ENCODE measurements at regions not wholly inside any gene's neighbourhood (a gene's known extent, or its start where the extent isn't known, plus 50 kb on each side); places are given as distances from the start of the nearest gene placed in this dataset.

DNA sequence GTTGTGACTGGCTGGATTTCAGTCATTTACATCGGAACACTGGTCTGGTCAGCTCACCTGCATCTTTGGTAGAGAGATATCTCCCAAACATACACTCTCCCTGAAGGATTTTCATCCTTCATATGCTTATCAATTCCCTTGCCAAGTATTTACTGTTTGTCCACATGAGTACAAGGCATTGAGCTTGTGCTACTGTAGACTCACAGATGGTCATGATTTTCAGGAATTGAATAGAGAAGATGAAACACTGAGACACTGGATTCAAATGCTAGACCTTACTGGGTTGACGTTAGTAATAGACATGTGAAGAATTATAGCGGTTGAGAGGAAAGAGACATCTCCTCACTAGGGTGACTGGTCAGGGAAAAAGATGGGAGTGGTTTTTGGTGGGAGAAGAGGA is 62.9 kb upstream of the ABL1 start (continued):
- TF ChIP-seq, protein P1, sequence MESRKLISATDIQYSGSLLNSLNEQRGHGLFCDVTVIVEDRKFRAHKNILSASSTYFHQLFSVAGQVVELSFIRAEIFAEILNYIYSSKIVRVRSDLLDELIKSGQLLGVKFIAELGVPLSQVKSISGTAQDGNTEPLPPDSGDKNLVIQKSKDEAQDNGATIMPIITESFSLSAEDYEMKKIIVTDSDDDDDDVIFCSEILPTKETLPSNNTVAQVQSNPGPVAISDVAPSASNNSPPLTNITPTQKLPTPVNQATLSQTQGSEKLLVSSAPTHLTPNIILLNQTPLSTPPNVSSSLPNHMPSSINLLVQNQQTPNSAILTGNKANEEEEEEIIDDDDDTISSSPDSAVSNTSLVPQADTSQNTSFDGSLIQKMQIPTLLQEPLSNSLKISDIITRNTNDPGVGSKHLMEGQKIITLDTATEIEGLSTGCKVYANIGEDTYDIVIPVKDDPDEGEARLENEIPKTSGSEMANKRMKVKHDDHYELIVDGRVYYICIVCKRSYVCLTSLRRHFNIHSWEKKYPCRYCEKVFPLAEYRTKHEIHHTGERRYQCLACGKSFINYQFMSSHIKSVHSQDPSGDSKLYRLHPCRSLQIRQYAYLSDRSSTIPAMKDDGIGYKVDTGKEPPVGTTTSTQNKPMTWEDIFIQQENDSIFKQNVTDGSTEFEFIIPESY (IDR thresholded peaks at IDR 0.05), result no peak
- TF ChIP-seq FOXA2 (IDR thresholded peaks at IDR 0.05), result no peak
- TF ChIP-seq, protein P2, sequence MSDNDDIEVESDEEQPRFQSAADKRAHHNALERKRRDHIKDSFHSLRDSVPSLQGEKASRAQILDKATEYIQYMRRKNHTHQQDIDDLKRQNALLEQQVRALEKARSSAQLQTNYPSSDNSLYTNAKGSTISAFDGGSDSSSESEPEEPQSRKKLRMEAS (IDR thresholded peaks at IDR 0.05), result no peak
- TF ChIP-seq YY1 (IDR thresholded peaks at IDR 0.05), result no peak
- no peak for TF ChIP-seq HNF4A (conservative IDR thresholded peaks at IDR 0.05)
- no peak for TF ChIP-seq EGR1 (IDR thresholded peaks at IDR 0.05; ENCODE audit: low read depth in 2 of 2)

DNA sequence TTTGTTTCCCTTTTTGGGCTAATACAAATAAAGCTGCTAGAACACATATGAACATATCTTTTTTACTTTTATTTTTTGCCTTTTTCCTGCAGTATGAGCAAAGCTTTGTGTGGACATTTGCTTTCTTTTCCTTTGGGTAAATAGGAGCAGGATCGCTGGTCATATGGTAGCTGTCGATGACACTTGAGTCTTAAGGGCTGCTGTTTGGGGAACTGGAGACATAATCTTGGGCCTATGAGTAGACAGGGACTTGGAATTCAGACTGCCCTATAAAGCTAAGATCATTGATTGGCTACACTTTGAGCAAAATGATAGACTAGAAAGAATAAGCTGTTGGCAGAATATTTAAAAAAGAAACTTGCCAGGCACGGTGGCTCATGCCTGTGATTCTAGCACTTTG is 60.9 kb upstream of the ABL1 start:
- Histone ChIP-seq H3K4me1 (ENCODE audit: control insufficient read depth in 4 of 4, insufficient read depth in 4 of 4, low read length in 3 of 4) (peaks cover 0 to 5% (median 1%) of the 10 kb centered on the region in 4 donors), H3K9me3 (ENCODE audit: control insufficient read depth in 4 of 4, low read length in 3 of 4) (no peaks in the 10 kb centered on the region), H3K27ac (ENCODE audit: low read depth in 1 of 2, low read length in 2 of 2) (no peak overlapping the region), H3K36me3 (ENCODE audit: control insufficient read depth in 4 of 4, insufficient read depth in 3 of 4, low read depth in 1 of 4, low read length in 3 of 4) (no peaks in the 10 kb centered on the region), H3K27me3 (ENCODE audit: control insufficient read depth in 4 of 4, insufficient read depth in 4 of 4, low read length in 3 of 4) (no peaks in the 10 kb centered on the region), H3K9ac (ENCODE audit: low read depth in 1 of 2, low read length in 2 of 2) (no peak overlapping the region), H3K4me3 (ENCODE audit: low read depth in 1 of 3, low read length in 3 of 3) (no peak overlapping the region)
- no peak for TF ChIP-seq HNF4G (IDR thresholded peaks at IDR 0.05)
- TF ChIP-seq RAD21 (IDR thresholded peaks at IDR 0.05), result no peak
- no peak for TF ChIP-seq FOXA1 (IDR thresholded peaks at IDR 0.05)
- TF ChIP-seq SP1 (IDR thresholded peaks at IDR 0.05), result no peak
- TF ChIP-seq CTCF (IDR thresholded peaks at IDR 0.05; ENCODE audit: low read depth, low read length, missing input control), result no peak
- TF ChIP-seq ATF3 (IDR thresholded peaks at IDR 0.05), result no peak
- TF ChIP-seq, protein P1 (IDR thresholded peaks at IDR 0.05), result no peak
- TF ChIP-seq, protein P2 (IDR thresholded peaks at IDR 0.05), result no peak
- TF ChIP-seq JUND (IDR thresholded peaks at IDR 0.05), result no peak
- TF ChIP-seq NR2F2 (IDR thresholded peaks at IDR 0.05), result no peak
- TF ChIP-seq RXRA (IDR thresholded peaks at IDR 0.05), result no peak
- no peak for TF ChIP-seq FOXA2 (IDR thresholded peaks at IDR 0.05)
- no peak for TF ChIP-seq EGR1 (IDR thresholded peaks at IDR 0.05; ENCODE audit: low read depth in 2 of 2)
- TF ChIP-seq, protein P3, sequence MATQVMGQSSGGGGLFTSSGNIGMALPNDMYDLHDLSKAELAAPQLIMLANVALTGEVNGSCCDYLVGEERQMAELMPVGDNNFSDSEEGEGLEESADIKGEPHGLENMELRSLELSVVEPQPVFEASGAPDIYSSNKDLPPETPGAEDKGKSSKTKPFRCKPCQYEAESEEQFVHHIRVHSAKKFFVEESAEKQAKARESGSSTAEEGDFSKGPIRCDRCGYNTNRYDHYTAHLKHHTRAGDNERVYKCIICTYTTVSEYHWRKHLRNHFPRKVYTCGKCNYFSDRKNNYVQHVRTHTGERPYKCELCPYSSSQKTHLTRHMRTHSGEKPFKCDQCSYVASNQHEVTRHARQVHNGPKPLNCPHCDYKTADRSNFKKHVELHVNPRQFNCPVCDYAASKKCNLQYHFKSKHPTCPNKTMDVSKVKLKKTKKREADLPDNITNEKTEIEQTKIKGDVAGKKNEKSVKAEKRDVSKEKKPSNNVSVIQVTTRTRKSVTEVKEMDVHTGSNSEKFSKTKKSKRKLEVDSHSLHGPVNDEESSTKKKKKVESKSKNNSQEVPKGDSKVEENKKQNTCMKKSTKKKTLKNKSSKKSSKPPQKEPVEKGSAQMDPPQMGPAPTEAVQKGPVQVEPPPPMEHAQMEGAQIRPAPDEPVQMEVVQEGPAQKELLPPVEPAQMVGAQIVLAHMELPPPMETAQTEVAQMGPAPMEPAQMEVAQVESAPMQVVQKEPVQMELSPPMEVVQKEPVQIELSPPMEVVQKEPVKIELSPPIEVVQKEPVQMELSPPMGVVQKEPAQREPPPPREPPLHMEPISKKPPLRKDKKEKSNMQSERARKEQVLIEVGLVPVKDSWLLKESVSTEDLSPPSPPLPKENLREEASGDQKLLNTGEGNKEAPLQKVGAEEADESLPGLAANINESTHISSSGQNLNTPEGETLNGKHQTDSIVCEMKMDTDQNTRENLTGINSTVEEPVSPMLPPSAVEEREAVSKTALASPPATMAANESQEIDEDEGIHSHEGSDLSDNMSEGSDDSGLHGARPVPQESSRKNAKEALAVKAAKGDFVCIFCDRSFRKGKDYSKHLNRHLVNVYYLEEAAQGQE (IDR thresholded peaks at IDR 0.05), result no peak
- TF ChIP-seq TAF1 (conservative IDR thresholded peaks at IDR 0.05), result no peak
- TF ChIP-seq YY1 (IDR thresholded peaks at IDR 0.05), result no peak
- no peak for TF ChIP-seq HNF4A (conservative IDR thresholded peaks at IDR 0.05)
- no peak for DNase-seq (ENCODE audit: low spot score)
- WGBS, result 89% methylated on average over 3 of the region's 3 CpGs
